HepG2 (cell line): ENCODE measurements at regions not wholly inside any gene's neighbourhood (a gene's known extent, or its start where the extent isn't known, plus 50 kb on each side); places are given as distances from the start of the nearest gene placed in this dataset.

Experiments used
- ATAC-seq: fragments of 200-7000 bp; cut with Tn5 transposase; 3 replicates; pipeline ENCODE4 v1.9.1; 2020; ENCODE audit warnings: mild to moderate bottlenecking, moderate library complexity
- BruUV-seq: library from RNA; stranded (reverse); fragments of 400-500 nt; replicated peaks from 2 replicates; lab custom pipeline; 2021; lab: Mats Ljungman, UMichigan
- CTCF ChIA-PET: fragments of 300-600 bp; formaldehyde crosslinking; extraction: SDS; loops from one replicate; lab custom pipeline; 2021; ENCODE audit warnings: low total read pairs, inconsistent platforms, low intra/inter-chr PET ratio; lab: Yijun Ruan, JAX
- POLR2A ChIA-PET: fragments of 350-600 bp; sonication (Branson Sonifier 250); formaldehyde crosslinking; loops from one replicate; lab custom pipeline; 2020; ENCODE audit warnings: antibody characterized with exemption, inconsistent platforms; lab: Yijun Ruan, JAX
- DNase-seq: peaks from one replicate; pipeline ENCODE4 v3.0.0-alpha.2; 2015; ENCODE audit warnings: low spot score
- FAIRE-seq: peaks from 3 replicates; lab custom pipeline; 2011; peaks lifted over from hg19 to GRCh38; lab: Jason Lieb, UNC
- H2AFZ ChIP-seq: one replicate; pipeline ENCODE4 v1.6.1; 2011; ENCODE audit warnings: low read length, inconsistent platforms
- H3K27ac ChIP-seq: fragments of 300-600 bp; 3 replicates; pipeline ENCODE4 v1.8.0; 2011; ENCODE audit warnings: mixed run types, mild to moderate bottlenecking, mixed read lengths, low read length, inconsistent platforms; ENCODE audit not compliant: insufficient read depth; ENCODE audit errors: extremely low read length
- H3K27me3 ChIP-seq, 2 experiments: fragments of 200-600 bp in 1 of 2; 2 replicates in 1 of 2; 3 replicates in 1 of 2; pipeline versions ENCODE4 v1.6.0 to v1.8.0; 2011; ENCODE audit warnings: low read length in 2 of 2, mild to moderate bottlenecking in 2 of 2, moderate library complexity in 2 of 2, inconsistent platforms in 1 of 2; ENCODE audit not compliant: insufficient read depth in 2 of 2, control insufficient read depth in 1 of 2
- H3K36me3 ChIP-seq, 2 experiments: fragments of 200-600 bp in 1 of 2; replicated peaks in 1 of 2; 2 replicates in 1 of 2; 3 replicates in 1 of 2; pipeline versions ENCODE4 v1.5.1 to v1.8.0; 2011; ENCODE audit warnings: low read length in 2 of 2, inconsistent platforms in 1 of 2; ENCODE audit not compliant: insufficient read depth in 2 of 2, control insufficient read depth in 1 of 2
- H3K4me1 ChIP-seq: 2 replicates; pipeline ENCODE4 v1.5.1; 2012; ENCODE audit warnings: low read length, inconsistent platforms; ENCODE audit not compliant: insufficient read depth
- H3K4me2 ChIP-seq: 2 replicates; pipeline ENCODE4 v1.6.0; 2011; ENCODE audit warnings: low read depth, low read length, inconsistent platforms
- H3K4me3 ChIP-seq, 3 experiments: fragments of 200-600 bp in 1 of 3; sonication (generic), shearing (Covaris generic) in 1 of 3; replicated peaks in 1 of 3; 2 replicates each; pipeline ENCODE4 v1.5.1; 2011 to 2016; ENCODE audit warnings: low read length in 3 of 3, inconsistent platforms in 2 of 3, low read depth in 2 of 3, mild to moderate bottlenecking in 2 of 3, control low read depth in 1 of 3, mixed read lengths in 1 of 3; ENCODE audit not compliant: insufficient read depth in 1 of 3
- H3K79me2 ChIP-seq: one replicate; pipeline ENCODE4 v1.6.1; 2011; ENCODE audit warnings: low read length, inconsistent platforms; ENCODE audit not compliant: insufficient read depth
- H3K9ac ChIP-seq: 2 replicates; pipeline ENCODE4 v1.6.0; 2011; ENCODE audit warnings: mild to moderate bottlenecking, low read depth, low read length, inconsistent platforms; ENCODE audit not compliant: insufficient read depth
- H3K9me3 ChIP-seq: 2 replicates; pipeline ENCODE4 v1.5.1; 2012; ENCODE audit warnings: mild to moderate bottlenecking, low read length
- H4K20me1 ChIP-seq: 2 replicates; pipeline ENCODE4 v1.6.0; 2011; ENCODE audit warnings: inconsistent platforms, mild to moderate bottlenecking, low read length, moderate library complexity; ENCODE audit not compliant: insufficient read depth
- ARNT2 ChIP-seq: sonication (generic); formaldehyde crosslinking; IDR thresholded peaks from 2 replicates; pipeline ENCODE4 v1.8.0; 2022; ENCODE audit warnings: mild to moderate bottlenecking, low read depth, missing genetic modification reagents, moderate library complexity
- ATAD3A ChIP-seq: sonication (generic); formaldehyde crosslinking; IDR thresholded peaks from 2 replicates; pipeline ENCODE4 v1.4.0; 2020; ENCODE audit warnings: missing genetic modification reagents
- HOXA7 ChIP-seq: sonication (generic); formaldehyde crosslinking; IDR thresholded peaks from 2 replicates; pipeline ENCODE4 v1.8.1; 2022; ENCODE audit warnings: mild to moderate bottlenecking, missing genetic modification reagents, moderate library complexity
- KMT2B ChIP-seq: IDR thresholded peaks from 2 replicates; pipeline ENCODE4 v1.6.1; 2016; ENCODE audit warnings: missing genetic modification reagents, missing compliant biosample characterization
- NFE2 ChIP-seq: sonication (generic); formaldehyde crosslinking; IDR thresholded peaks from 2 replicates; pipeline ENCODE4 v1.4.0; 2020; ENCODE audit warnings: missing genetic modification reagents
- NFIB ChIP-seq: sonication (generic); formaldehyde crosslinking; IDR thresholded peaks from 2 replicates; pipeline ENCODE4 v1.9.0; 2021; ENCODE audit warnings: missing genetic modification reagents, mild to moderate bottlenecking, borderline replicate concordance
- NR3C1 ChIP-seq: sonication (generic); formaldehyde crosslinking; IDR thresholded peaks from 2 replicates; pipeline ENCODE4 v1.4.0; 2020; ENCODE audit warnings: missing genetic modification reagents
- PHF5A ChIP-seq: IDR thresholded peaks from one replicate; pipeline ENCODE4 v1.6.1; 2018; ENCODE audit warnings: low read depth, missing genetic modification reagents; ENCODE audit not compliant: unreplicated experiment
- PHF8 ChIP-seq: sonication (generic); formaldehyde crosslinking; IDR thresholded peaks from 2 replicates; pipeline ENCODE4 v1.5.0; 2020; ENCODE audit warnings: missing genetic modification reagents
- POLR2G ChIP-seq: fragments of 200-400 bp; formaldehyde crosslinking; IDR thresholded peaks from 2 replicates; pipeline ENCODE4 v1.6.1; 2018; ENCODE audit warnings: mild to moderate bottlenecking, low read depth, low read length, moderate library complexity
- REL ChIP-seq: sonication (generic); formaldehyde crosslinking; conservative IDR thresholded peaks from 2 replicates; pipeline ENCODE4 v1.8.0; 2022; ENCODE audit warnings: mild to moderate bottlenecking, missing genetic modification reagents, moderate library complexity
- SRY ChIP-seq: sonication (generic); formaldehyde crosslinking; IDR thresholded peaks from 2 replicates; pipeline ENCODE4 v1.8.0; 2022; ENCODE audit warnings: mild to moderate bottlenecking, missing genetic modification reagents
- ZNF773 ChIP-seq: sonication (generic); formaldehyde crosslinking; IDR thresholded peaks from 2 replicates; pipeline ENCODE4 v1.4.0; 2020; ENCODE audit warnings: missing genetic modification reagents, borderline replicate concordance
- WGBS: methylation state at CpG from one replicate; pipeline ENCODE4 v1.1.6; 2017; ENCODE audit warnings: low lambda C conversion rate; 5-methylcytosine and 5-hydroxymethylcytosine counted together
- in situ Hi-C: cut with HindIII; loops from 2 replicates; pipeline ENCODE4 v1.10.0; 2017; ENCODE audit warnings: low pct_unique_long_range_greater_than_20kb; ENCODE audit not compliant: extremely low pct_ligation_motif_present
- intact Hi-C: fragments of 100-400 bp; cut with micrococcal nuclease; formaldehyde crosslinking; loops from one replicate; pipeline ENCODE4 v1.10.0; 2022; ENCODE audit not compliant: unreplicated experiment
- TF ChIP-seq, protein P1 (sequence below): sonication (generic); formaldehyde crosslinking; IDR thresholded peaks from 2 replicates; pipeline ENCODE4 v1.4.0; 2020; ENCODE audit warnings: missing genetic modification reagents, borderline replicate concordance
- TF ChIP-seq, protein P2 (sequence below): IDR thresholded peaks from 2 replicates; pipeline ENCODE4 v1.6.1; 2016; ENCODE audit warnings: missing genetic modification reagents, missing compliant biosample characterization
- TF ChIP-seq, protein P3 (sequence below), 2 experiments: fragments of 450-650 bp in 1 of 2; sonication (generic) in 1 of 2; formaldehyde crosslinking; IDR thresholded peaks; 2 replicates each; pipeline versions ENCODE4 v1.5.0 to v1.8.0; 2020 to 2022; ENCODE audit warnings: mild to moderate bottlenecking in 1 of 2, missing genetic modification reagents in 1 of 2
- TF ChIP-seq, protein P4 (sequence below): sonication (generic); formaldehyde crosslinking; IDR thresholded peaks from 2 replicates; pipeline ENCODE4 v1.4.0; 2020; ENCODE audit warnings: missing genetic modification reagents
- TF ChIP-seq, protein P5 (sequence below): sonication (generic); formaldehyde crosslinking; IDR thresholded peaks from 2 replicates; pipeline ENCODE4 v1.8.1; 2023; ENCODE audit warnings: mild to moderate bottlenecking, missing genetic modification reagents, borderline replicate concordance

DNA sequence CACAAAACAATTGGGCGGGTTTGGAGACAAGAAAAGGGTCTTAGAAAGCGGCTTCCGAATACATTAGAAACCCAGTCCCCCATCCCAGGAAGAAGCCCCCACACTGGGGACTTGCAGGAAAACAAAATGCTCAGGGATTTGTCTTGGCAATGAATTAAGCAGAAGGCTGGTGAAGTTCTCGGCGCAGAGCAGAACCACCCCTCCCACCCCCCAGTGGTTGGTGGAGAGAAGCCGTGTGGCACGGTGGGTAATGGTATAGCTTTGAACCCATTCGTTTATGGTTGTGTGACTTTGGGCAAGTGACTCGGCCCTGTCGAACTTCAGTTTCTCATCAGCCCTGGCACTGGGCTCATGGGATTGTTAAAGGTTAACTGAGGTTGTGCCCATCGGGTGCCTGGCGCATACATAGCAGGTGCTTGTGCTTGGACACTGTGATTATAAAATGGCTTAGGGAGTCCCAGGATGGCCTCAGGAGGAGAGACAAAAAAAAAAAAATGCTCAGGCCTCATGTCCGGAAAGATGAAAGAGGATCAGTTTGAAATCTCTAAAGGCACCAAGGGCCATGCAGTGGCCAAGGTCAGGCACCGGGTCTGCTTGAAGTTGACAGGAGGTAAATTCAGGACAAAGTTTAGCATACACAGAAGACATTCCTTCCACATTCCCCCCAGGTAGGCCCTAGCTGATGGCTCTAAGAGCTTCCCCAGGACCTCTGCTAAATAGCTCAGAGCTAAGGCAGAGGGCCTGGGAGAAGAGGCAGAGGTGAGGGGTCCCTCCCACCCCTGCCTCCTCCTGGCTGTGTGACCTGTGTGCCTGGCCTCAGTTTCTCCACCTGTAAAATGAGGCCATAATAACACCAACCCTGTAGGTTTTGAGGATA is 120.1 kb upstream of the PTPN1 start:
- ChIA-PET POLR2A (interaction anchor here (0.6 to 3.3 kb wide), 46 partner anchors 9 to 274 kb away, joined by 3 to 299 read pairs (median 4); partner anchors contain the start of gene CEBPB), CTCF (interaction anchor here (0.6 to 1.6 kb wide), 3 partner anchors 17 to 203 kb away, joined by 3 to 5 read pairs (median 3); no protein-coding TSS in a partner anchor)
- 3% methylated on average over 14 of the region's 14 CpGs for WGBS
- H3K9ac ChIP-seq: peak overlapping the region; percentile 76
- H2AFZ ChIP-seq: no peak overlapping the region
- no peaks in the 10 kb centered on the region for H3K79me2 ChIP-seq
- peaks cover 93% of the 10 kb centered on the region for H3K4me1 ChIP-seq
- no peaks in the 10 kb centered on the region for H4K20me1 ChIP-seq
- H3K27ac ChIP-seq: peak overlapping the region; percentile 95
- peak overlapping the region; percentile 76 for H3K4me2 ChIP-seq
- in situ Hi-C loops: loop anchor here (5.0 kb wide), 1 partner anchor 203 kb away; no protein-coding TSS in a partner anchor
- no peaks in the 10 kb centered on the region for H3K27me3 ChIP-seq
- intact Hi-C loops: loop anchor here (1.0 to 2.0 kb wide), 3 partner anchors 9 to 21 kb away; no protein-coding TSS in a partner anchor
- H3K4me3 ChIP-seq: peak overlapping the region; percentile 3 to 42 (median 25); a peak in 5 of 6 replicates
- H3K9me3 ChIP-seq: no peaks in the 10 kb centered on the region
- BruUV-seq: TSS peak; percentile 93
- H3K36me3 ChIP-seq: no peaks in the 10 kb centered on the region
- peak; percentile 100 for FAIRE-seq
- ATAC-seq: peak; percentile 76
- DNase-seq: peak; percentile 100
- TF ChIP-seq NR3C1 (CRISPR knock-in tag) (no peak), PHF5A (CRISPR knock-in tag) (peak; percentile 91), POLR2G (peak; percentile 59), PHF8 (CRISPR knock-in tag) (no peak; the same call in 1 of the 2 replicates), HOXA7 (CRISPR knock-in tag) (no peak), ZNF773 (CRISPR knock-in tag) (no peak), NFE2 (CRISPR knock-in tag) (no peak), REL (CRISPR knock-in tag) (no peak), SRY (no peak), NFIB (no peak), KMT2B (CRISPR knock-in tag) (peak; percentile 12), ATAD3A (CRISPR knock-in tag) (no peak), ARNT2 (CRISPR knock-in tag) (0 out of 2 replicates have a peak, but pooled peaks have one; percentile 44)
- TF ChIP-seq, protein P1, sequence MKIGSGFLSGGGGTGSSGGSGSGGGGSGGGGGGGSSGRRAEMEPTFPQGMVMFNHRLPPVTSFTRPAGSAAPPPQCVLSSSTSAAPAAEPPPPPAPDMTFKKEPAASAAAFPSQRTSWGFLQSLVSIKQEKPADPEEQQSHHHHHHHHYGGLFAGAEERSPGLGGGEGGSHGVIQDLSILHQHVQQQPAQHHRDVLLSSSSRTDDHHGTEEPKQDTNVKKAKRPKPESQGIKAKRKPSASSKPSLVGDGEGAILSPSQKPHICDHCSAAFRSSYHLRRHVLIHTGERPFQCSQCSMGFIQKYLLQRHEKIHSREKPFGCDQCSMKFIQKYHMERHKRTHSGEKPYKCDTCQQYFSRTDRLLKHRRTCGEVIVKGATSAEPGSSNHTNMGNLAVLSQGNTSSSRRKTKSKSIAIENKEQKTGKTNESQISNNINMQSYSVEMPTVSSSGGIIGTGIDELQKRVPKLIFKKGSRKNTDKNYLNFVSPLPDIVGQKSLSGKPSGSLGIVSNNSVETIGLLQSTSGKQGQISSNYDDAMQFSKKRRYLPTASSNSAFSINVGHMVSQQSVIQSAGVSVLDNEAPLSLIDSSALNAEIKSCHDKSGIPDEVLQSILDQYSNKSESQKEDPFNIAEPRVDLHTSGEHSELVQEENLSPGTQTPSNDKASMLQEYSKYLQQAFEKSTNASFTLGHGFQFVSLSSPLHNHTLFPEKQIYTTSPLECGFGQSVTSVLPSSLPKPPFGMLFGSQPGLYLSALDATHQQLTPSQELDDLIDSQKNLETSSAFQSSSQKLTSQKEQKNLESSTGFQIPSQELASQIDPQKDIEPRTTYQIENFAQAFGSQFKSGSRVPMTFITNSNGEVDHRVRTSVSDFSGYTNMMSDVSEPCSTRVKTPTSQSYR: peak; percentile 94
- TF ChIP-seq, protein P2, sequence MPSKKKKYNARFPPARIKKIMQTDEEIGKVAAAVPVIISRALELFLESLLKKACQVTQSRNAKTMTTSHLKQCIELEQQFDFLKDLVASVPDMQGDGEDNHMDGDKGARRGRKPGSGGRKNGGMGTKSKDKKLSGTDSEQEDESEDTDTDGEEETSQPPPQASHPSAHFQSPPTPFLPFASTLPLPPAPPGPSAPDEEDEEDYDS (CRISPR knock-in tag): peak; percentile 75
- TF ChIP-seq, protein P3, sequence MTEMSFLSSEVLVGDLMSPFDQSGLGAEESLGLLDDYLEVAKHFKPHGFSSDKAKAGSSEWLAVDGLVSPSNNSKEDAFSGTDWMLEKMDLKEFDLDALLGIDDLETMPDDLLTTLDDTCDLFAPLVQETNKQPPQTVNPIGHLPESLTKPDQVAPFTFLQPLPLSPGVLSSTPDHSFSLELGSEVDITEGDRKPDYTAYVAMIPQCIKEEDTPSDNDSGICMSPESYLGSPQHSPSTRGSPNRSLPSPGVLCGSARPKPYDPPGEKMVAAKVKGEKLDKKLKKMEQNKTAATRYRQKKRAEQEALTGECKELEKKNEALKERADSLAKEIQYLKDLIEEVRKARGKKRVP (CRISPR knock-in tag; IDR thresholded peaks at IDR 0.05): no peak
- TF ChIP-seq, protein P4, sequence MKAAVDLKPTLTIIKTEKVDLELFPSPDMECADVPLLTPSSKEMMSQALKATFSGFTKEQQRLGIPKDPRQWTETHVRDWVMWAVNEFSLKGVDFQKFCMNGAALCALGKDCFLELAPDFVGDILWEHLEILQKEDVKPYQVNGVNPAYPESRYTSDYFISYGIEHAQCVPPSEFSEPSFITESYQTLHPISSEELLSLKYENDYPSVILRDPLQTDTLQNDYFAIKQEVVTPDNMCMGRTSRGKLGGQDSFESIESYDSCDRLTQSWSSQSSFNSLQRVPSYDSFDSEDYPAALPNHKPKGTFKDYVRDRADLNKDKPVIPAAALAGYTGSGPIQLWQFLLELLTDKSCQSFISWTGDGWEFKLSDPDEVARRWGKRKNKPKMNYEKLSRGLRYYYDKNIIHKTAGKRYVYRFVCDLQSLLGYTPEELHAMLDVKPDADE (CRISPR knock-in tag): no peak
- TF ChIP-seq, protein P5, sequence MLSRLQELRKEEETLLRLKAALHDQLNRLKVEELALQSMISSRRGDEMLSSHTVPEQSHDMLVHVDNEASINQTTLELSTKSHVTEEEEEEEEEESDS (CRISPR knock-in tag): peak; percentile 89; the same call in 1 of the 2 replicates
